RWPE2 (cell line): ENCODE measurements at regions not wholly inside any gene's neighbourhood (a gene's known extent, or its start where the extent isn't known, plus 50 kb on each side); places are given as distances from the start of the nearest gene placed in this dataset.
A peak's percentile ranks its signal among the peaks of the same experiment; 100 is the strongest.

ENCODE experiments used
- ATAC-seq: fragments of 200-7000 bp; cut with Tn5 transposase; 3 replicates; pipeline ENCODE4 v1.9.1; 2021; ENCODE audit warnings: low read depth
- DNase-seq: peaks from one replicate; pipeline ENCODE4 v3.0.0-alpha.2; 2020; ENCODE audit warnings: low spot score
- H3K27ac ChIP-seq: fragments of 450-650 bp; 2 replicates; pipeline ENCODE4 v1.5.1; 2017; ENCODE audit warnings: mild to moderate bottlenecking; ENCODE audit not compliant: poor library complexity, severe bottlenecking
- H3K27me3 ChIP-seq: fragments of 250-450 bp; sonication (Bioruptor Pico); 2 replicates; pipeline ENCODE4 v1.5.1; 2021; ENCODE audit warnings: mild to moderate bottlenecking, moderate library complexity; ENCODE audit not compliant: insufficient read depth, poor library complexity, severe bottlenecking
- H3K36me3 ChIP-seq: fragments of 250-450 bp; sonication (Bioruptor Pico); 2 replicates; pipeline ENCODE4 v1.5.1; 2020; ENCODE audit warnings: low read depth, mild to moderate bottlenecking, moderate library complexity
- H3K4me1 ChIP-seq: fragments of 250-450 bp; sonication (Bioruptor Pico); 2 replicates; pipeline ENCODE4 v1.5.1; 2021; ENCODE audit warnings: mild to moderate bottlenecking, moderate library complexity; ENCODE audit not compliant: insufficient read depth, poor library complexity, severe bottlenecking
- H3K4me3 ChIP-seq: fragments of 250-450 bp; sonication (Bioruptor Pico); 2 replicates; pipeline ENCODE4 v1.5.1; 2021; ENCODE audit warnings: mild to moderate bottlenecking, moderate library complexity; ENCODE audit not compliant: severe bottlenecking
- H3K9me3 ChIP-seq: fragments of 250-450 bp; sonication (Bioruptor Pico); 2 replicates; pipeline ENCODE4 v1.5.1; 2021; ENCODE audit warnings: mild to moderate bottlenecking, moderate library complexity; ENCODE audit not compliant: severe bottlenecking
- CTCF ChIP-seq: fragments of 450-650 bp; IDR thresholded peaks from one replicate; pipeline ENCODE4 v1.5.1; 2017; ENCODE audit warnings: mild to moderate bottlenecking, moderate library complexity; ENCODE audit not compliant: poor library complexity, severe bottlenecking

DNA sequence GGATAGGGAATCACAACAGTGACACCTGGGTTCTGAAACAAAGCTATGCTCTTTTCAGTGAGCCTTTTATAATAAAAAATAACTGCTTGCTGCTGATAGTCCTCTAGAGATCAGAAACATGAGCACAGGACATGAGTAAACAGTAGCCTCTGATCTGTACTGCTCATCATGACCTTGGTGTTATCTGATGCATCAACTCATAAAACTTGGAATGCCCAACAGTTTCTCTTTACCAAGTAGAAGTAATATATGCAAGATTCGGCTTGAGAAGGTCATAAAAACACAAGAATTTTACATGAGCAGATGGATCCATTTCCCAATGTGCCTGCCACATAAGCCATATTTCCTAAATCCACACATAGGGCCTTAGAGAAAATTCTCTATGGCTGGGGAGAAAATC lies 318.3 kb upstream of the GRAMD2B start:
- no peak for TF ChIP-seq CTCF
- Histone ChIP-seq H3K9me3 (no peaks in the 10 kb centered on the region), H3K36me3 (no peaks in the 10 kb centered on the region), H3K4me3 (no peak overlapping the region), H3K27ac (no peak overlapping the region), H3K4me1 (peaks cover 21% of the 10 kb centered on the region), H3K27me3 (no peaks in the 10 kb centered on the region)
- peak; percentile 60 for ATAC-seq
- DNase-seq, result no peak

DNA sequence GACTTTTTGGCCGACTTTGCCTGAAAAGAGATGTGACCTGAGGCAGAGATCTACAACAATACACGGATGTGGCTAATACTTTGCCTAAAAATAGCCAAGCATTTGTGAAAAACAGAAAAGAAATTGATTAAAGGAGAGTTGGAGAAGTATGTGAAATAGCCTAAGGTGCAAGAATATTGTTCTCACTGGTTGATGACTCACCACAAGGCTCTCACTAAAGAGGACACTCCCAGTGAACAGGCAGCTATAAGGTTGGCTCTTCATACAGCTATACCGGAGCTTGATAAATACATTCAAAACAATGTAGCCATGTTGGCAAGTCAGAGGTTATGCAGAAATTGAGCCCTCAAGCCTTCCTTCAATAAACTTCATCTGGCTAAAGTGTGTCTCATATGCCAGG lies 317.2 kb upstream of the GRAMD2B start:
- peaks cover 21% of the 10 kb centered on the region for H3K4me1 ChIP-seq
- no peak for DNase-seq
- ATAC-seq, result peak; percentile 88
- peak overlapping the region; percentile 25 for H3K27ac ChIP-seq
- TF ChIP-seq CTCF, result no peak
- H3K9me3 ChIP-seq, result no peaks in the 10 kb centered on the region
- no peaks in the 10 kb centered on the region for H3K36me3 ChIP-seq
- no peaks in the 10 kb centered on the region for H3K27me3 ChIP-seq
- no peak overlapping the region for H3K4me3 ChIP-seq

GRCh38 chr5:126107381-126107780 lies 315.8 kb upstream of the GRAMD2B start:
- DNase-seq, result no peak
- no peak overlapping the region for H3K27ac ChIP-seq
- H3K36me3 ChIP-seq, result no peaks in the 10 kb centered on the region
- ATAC-seq, result no peak
- no peaks in the 10 kb centered on the region for H3K9me3 ChIP-seq
- H3K4me3 ChIP-seq, result no peak overlapping the region
- peaks cover 21% of the 10 kb centered on the region for H3K4me1 ChIP-seq
- TF ChIP-seq CTCF, result no peak
- no peaks in the 10 kb centered on the region for H3K27me3 ChIP-seq

DNA sequence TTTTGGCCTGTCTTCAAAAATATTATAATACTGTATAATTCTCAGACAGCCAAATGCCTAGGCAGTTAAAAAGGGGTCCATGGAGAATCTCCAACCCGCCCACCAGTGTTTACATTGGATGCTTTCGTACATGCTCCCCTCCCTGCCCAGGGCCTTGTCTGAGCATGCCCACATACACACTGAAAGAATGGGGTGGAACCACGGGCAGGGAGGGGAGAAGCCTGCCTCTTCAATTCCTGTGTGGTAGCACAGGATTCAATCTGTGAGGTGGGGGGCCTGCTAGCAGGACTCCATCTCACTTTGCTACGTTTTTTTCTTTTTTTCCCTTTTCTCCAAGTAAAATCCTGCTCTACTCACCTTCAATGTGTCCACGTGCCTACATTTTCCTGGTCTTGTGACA lies 314.7 kb upstream of the GRAMD2B start:
- H3K4me3 ChIP-seq, result no peak overlapping the region
- H3K9me3 ChIP-seq, result no peaks in the 10 kb centered on the region
- DNase-seq, result no peak
- H3K36me3 ChIP-seq, result no peaks in the 10 kb centered on the region
- no peaks in the 10 kb centered on the region for H3K27me3 ChIP-seq
- no peak overlapping the region for H3K27ac ChIP-seq
- no peak for TF ChIP-seq CTCF
- H3K4me1 ChIP-seq, result peaks cover 21% of the 10 kb centered on the region
- ATAC-seq, result peak; percentile 85

DNA sequence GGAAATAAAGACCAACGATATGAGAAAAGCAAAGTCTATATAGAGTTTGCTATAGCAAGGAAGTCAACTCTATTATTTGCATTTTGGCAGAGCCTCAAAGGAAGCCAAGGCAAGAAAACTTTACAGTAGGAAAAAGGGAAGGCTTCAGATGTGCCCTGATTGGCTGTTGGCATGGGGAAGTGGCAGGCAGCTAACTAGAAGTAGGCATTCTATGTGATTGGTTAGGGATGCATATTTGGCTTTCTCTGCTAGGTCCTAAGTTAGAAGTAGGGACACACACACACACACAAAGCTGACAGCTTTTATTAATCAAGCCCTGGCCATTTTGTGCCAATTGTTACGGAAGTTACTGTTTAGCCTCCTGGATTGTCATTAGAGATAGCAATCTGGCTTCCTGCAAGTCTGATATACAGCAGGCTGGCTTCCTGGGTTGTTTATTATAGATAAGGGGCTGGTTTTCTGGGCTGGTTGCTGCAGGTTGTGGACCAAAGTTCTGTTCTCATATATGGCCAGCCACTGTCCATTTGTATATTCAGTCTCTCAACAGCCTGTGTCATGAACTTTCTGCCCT lies 308.1 kb upstream of the GRAMD2B start:
- no peak for TF ChIP-seq CTCF
- DNase-seq (no peak), ATAC-seq (no peak)
- Histone ChIP-seq H3K36me3 (no peaks in the 10 kb centered on the region), H3K4me3 (no peak overlapping the region), H3K4me1 (peaks cover 5% of the 10 kb centered on the region), H3K27me3 (no peaks in the 10 kb centered on the region), H3K9me3 (no peaks in the 10 kb centered on the region), H3K27ac (no peak overlapping the region)
